Endothelial cell of umbilical vein (primary cell): ENCODE measurements at regions not wholly inside any gene's neighbourhood (a gene's known extent, or its start where the extent isn't known, plus 50 kb on each side); places are given as distances from the start of the nearest gene placed in this dataset.

ENCODE experiments used
- EZH2 ChIP-seq: IDR thresholded peaks from 2 replicates; pipeline ENCODE4 v1.6.1; 2012; ENCODE audit warnings: borderline replicate concordance, low read depth, mild to moderate bottlenecking, moderate library complexity, low read length, inconsistent platforms; ENCODE audit not compliant: severe bottlenecking
- POLR2A ChIP-seq: IDR thresholded peaks from 2 replicates; pipeline ENCODE4 v1.6.1; 2012; ENCODE audit warnings: low read depth, mild to moderate bottlenecking, control low read depth, low read length
- TF ChIP-seq, protein P1 (sequence below), 2 donors: IDR thresholded peaks; 1 replicate in 1 of 2; 2 replicates in 1 of 2; pipeline ENCODE4 v1.5.1; 2011; ENCODE audit warnings: low read length in 2 of 2, mild to moderate bottlenecking in 2 of 2, moderate library complexity in 2 of 2, control low read depth in 1 of 2, inconsistent platforms in 1 of 2, low read depth in 1 of 2; ENCODE audit not compliant: insufficient read depth in 1 of 2; ENCODE audit errors: extremely low read depth in 1 of 2

DNA sequence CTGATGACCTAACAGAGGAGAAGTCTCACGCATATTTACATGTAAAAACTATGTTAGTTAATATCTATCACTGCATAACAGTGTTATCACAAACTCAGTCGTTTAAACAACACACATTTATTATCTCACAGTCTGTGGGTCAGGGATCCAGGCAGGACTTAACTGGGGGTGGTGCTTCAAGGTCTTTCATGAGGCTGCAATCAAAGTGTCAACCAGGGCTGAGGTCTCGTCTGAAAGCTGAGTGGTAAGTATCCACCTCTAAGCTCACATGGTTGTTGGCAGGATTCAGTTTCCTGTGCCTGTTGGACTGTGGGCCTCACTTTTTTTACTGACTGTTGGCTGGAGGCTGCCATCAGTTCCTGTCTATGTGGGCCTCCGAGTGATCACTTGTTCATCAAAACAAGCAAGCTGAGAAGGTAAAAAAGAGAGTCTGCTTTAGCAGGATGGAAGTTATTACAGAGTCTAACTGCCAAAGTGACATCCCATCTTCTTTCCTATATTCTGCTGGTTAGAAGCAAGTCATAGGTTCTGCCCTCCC lies 188.6 kb downstream of the CARTPT start:
- TF ChIP-seq, protein P1, sequence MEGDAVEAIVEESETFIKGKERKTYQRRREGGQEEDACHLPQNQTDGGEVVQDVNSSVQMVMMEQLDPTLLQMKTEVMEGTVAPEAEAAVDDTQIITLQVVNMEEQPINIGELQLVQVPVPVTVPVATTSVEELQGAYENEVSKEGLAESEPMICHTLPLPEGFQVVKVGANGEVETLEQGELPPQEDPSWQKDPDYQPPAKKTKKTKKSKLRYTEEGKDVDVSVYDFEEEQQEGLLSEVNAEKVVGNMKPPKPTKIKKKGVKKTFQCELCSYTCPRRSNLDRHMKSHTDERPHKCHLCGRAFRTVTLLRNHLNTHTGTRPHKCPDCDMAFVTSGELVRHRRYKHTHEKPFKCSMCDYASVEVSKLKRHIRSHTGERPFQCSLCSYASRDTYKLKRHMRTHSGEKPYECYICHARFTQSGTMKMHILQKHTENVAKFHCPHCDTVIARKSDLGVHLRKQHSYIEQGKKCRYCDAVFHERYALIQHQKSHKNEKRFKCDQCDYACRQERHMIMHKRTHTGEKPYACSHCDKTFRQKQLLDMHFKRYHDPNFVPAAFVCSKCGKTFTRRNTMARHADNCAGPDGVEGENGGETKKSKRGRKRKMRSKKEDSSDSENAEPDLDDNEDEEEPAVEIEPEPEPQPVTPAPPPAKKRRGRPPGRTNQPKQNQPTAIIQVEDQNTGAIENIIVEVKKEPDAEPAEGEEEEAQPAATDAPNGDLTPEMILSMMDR (IDR thresholded peaks at IDR 0.05; ENCODE audit: extremely low read depth in 1 of 2, insufficient read depth in 1 of 2, low read depth in 1 of 2, low read length in 2 of 2), result no peak
- TF ChIP-seq EZH2 (no peak), POLR2A (no peak)
